Lower leg skin (tissue), 3 donors: ENCODE measurements at regions not wholly inside any gene's neighbourhood (a gene's known extent, or its start where the extent isn't known, plus 50 kb on each side); places are given as distances from the start of the nearest gene placed in this dataset.
"Not testable (repeated sequence)": the region's sequence is repeated elsewhere in the genome, so short reads cannot be mapped to it uniquely, and the experiment has no call there.

Experiments used
- CTCF ChIP-seq, 3 donors: fragments of 450-650 bp; IDR thresholded peaks; one replicate each; pipeline ENCODE4 v1.5.1; 2016; ENCODE audit warnings: antibody characterized with exemption in 3 of 3, mild to moderate bottlenecking in 3 of 3, moderate library complexity in 2 of 3
- POLR2A ChIP-seq, 2 donors: fragments of 450-650 bp; IDR thresholded peaks; one replicate each; pipeline ENCODE4 v1.6.1; 2016 to 2017; ENCODE audit warnings: antibody characterized with exemption in 2 of 2, mild to moderate bottlenecking in 1 of 2, moderate library complexity in 1 of 2

GRCh38 chr9:65482890-65483289, 192.8 kb upstream of the ZNG1E start:
- not testable (repeated sequence) for TF ChIP-seq CTCF, POLR2A (IDR thresholded peaks at IDR 0.05)
